Liver (tissue), 3 donors: ENCODE measurements at regions not wholly inside any gene's neighbourhood (a gene's known extent, or its start where the extent isn't known, plus 50 kb on each side); places are given as distances from the start of the nearest gene placed in this dataset.

ENCODE experiments used
- CTCF ChIP-seq: fragments of 150-350 bp; IDR thresholded peaks from 2 replicates; pipeline ENCODE4 v1.5.1; 2017; ENCODE audit warnings: improper control_type of control experiment, low read depth, low read length; ENCODE audit not compliant: missing input control
- FOXA1 ChIP-seq: IDR thresholded peaks from 2 replicates; pipeline ENCODE4 v1.6.1; 2016; ENCODE audit warnings: antibody characterized with exemption
- GABPA ChIP-seq, 2 donors: IDR thresholded peaks in 1 of 2; conservative IDR thresholded peaks in 1 of 2; 2 replicates each; pipeline ENCODE4 v1.6.1; 2016; ENCODE audit warnings: antibody characterized with exemption in 2 of 2, mild to moderate bottlenecking in 1 of 2, moderate library complexity in 1 of 2
- JUND ChIP-seq, 2 donors: IDR thresholded peaks; 2 replicates each; pipeline ENCODE4 v1.6.1; 2016; ENCODE audit warnings: antibody characterized with exemption in 2 of 2
- MAX ChIP-seq: IDR thresholded peaks from 2 replicates; pipeline ENCODE4 v1.6.1; 2016; ENCODE audit warnings: antibody characterized with exemption
- SP1 ChIP-seq: IDR thresholded peaks from 2 replicates; pipeline ENCODE4 v1.6.1; 2018; ENCODE audit warnings: antibody characterized with exemption, mild to moderate bottlenecking
- TAF1 ChIP-seq: conservative IDR thresholded peaks from 2 replicates; pipeline ENCODE4 v1.6.1; 2016; ENCODE audit warnings: antibody characterized with exemption, mild to moderate bottlenecking
- YY1 ChIP-seq: IDR thresholded peaks from 2 replicates; pipeline ENCODE4 v1.6.1; 2016; ENCODE audit warnings: antibody characterized with exemption, mild to moderate bottlenecking
- donor health status: healthy.
- donor health status: healthy.

GRCh38 chr13:97600458-97601075 lies 166.6 kb downstream of the RAP2A start:
- TF ChIP-seq YY1 (no peak), CTCF (no peak), JUND (IDR thresholded peaks at IDR 0.05) (no peak), MAX (no peak), TAF1 (no peak), FOXA1 (no peak), GABPA (IDR thresholded peaks at IDR 0.05 in 1 of 2, conservative IDR thresholded peaks at IDR 0.05 in 1 of 2) (no peak), SP1 (no peak)
